ENCODE measurements at regions not wholly inside any gene's neighbourhood (a gene's known extent, or its start where the extent isn't known, plus 50 kb on each side); places are given as distances from the start of the nearest gene placed in this dataset.
A peak's percentile ranks its signal among the peaks of the same experiment; 100 is the strongest.

- H3K4me3 ChIP-seq (ENCODE audit: low read depth, low read length): no peak overlapping the region
- no peak for DNase-seq (ENCODE audit: low read depth)
These were observed 674.3 kb upstream of the NRXN1 start for GRCh38 chr2:51706220-51706619.

GRCh38 chr2:51705417-51705816 lies 673.5 kb upstream of the NRXN1 start:
- no peak overlapping the region for H3K4me3 ChIP-seq (ENCODE audit: low read depth, low read length)
- DNase-seq (ENCODE audit: low read depth): no peak

- H3K4me3 ChIP-seq (ENCODE audit: low read depth, low read length): no peak overlapping the region
- no peak for DNase-seq (ENCODE audit: low read depth)
These were observed 666.1 kb upstream of the NRXN1 start for GRCh38 chr2:51698021-51698420.

- no peak for DNase-seq (ENCODE audit: low read depth)
- no peak overlapping the region for H3K4me3 ChIP-seq (ENCODE audit: low read depth, low read length)
These were observed 665.2 kb upstream of the NRXN1 start for GRCh38 chr2:51697095-51697494.

GRCh38 chr2:51695531-51695930 lies 663.6 kb upstream of the NRXN1 start:
- no peak overlapping the region for H3K4me3 ChIP-seq (ENCODE audit: low read depth, low read length)
- no peak for DNase-seq (ENCODE audit: low read depth)

GRCh38 chr2:51693640-51694039 lies 661.7 kb upstream of the NRXN1 start:
- DNase-seq (ENCODE audit: low read depth): no peak
- H3K4me3 ChIP-seq (ENCODE audit: low read depth, low read length): no peak overlapping the region

- DNase-seq (ENCODE audit: low read depth): no peak
- H3K4me3 ChIP-seq (ENCODE audit: low read depth, low read length): no peak overlapping the region
These were observed 649.9 kb upstream of the NRXN1 start for GRCh38 chr2:51681854-51682253.

- H3K4me3 ChIP-seq (ENCODE audit: low read depth, low read length): no peak overlapping the region
- DNase-seq (ENCODE audit: low read depth): no peak
These were observed 641.7 kb upstream of the NRXN1 start for GRCh38 chr2:51673628-51674027.

- DNase-seq (ENCODE audit: low read depth): no peak
- H3K4me3 ChIP-seq (ENCODE audit: low read depth, low read length): no peak overlapping the region
These were observed 635.7 kb upstream of the NRXN1 start for GRCh38 chr2:51667679-51668078.

GRCh38 chr2:51662187-51662586 lies 630.3 kb upstream of the NRXN1 start:
- DNase-seq (ENCODE audit: low read depth): no peak
- H3K4me3 ChIP-seq (ENCODE audit: low read depth, low read length): no peak overlapping the region

GRCh38 chr2:51657849-51658248 lies 625.9 kb upstream of the NRXN1 start:
- no peak for DNase-seq (ENCODE audit: low read depth)
- H3K4me3 ChIP-seq (ENCODE audit: low read depth, low read length): no peak overlapping the region

GRCh38 chr2:51650769-51651168 lies 618.8 kb upstream of the NRXN1 start:
- no peak for DNase-seq (ENCODE audit: low read depth)

GRCh38 chr2:51649366-51649765 lies 617.4 kb upstream of the NRXN1 start:
- H3K4me3 ChIP-seq (ENCODE audit: low read depth, low read length): no peak overlapping the region
- DNase-seq (ENCODE audit: low read depth): no peak

More at GRCh38 chr2:51650769-51651168, 618.8 kb upstream of the NRXN1 start:
- H3K4me3 ChIP-seq (ENCODE audit: low read depth, low read length): no peak overlapping the region

- no peak for DNase-seq (ENCODE audit: low read depth)
- H3K4me3 ChIP-seq (ENCODE audit: low read depth, low read length): no peak overlapping the region
These were observed 606.9 kb upstream of the NRXN1 start for GRCh38 chr2:51638811-51639210.

- no peak for DNase-seq (ENCODE audit: low read depth)
- H3K4me3 ChIP-seq (ENCODE audit: low read depth, low read length): no peak overlapping the region
These were observed 601.1 kb upstream of the NRXN1 start for GRCh38 chr2:51633073-51633472.

- no peak overlapping the region for H3K4me3 ChIP-seq (ENCODE audit: low read depth, low read length)
- no peak for DNase-seq (ENCODE audit: low read depth)
These were observed 597.5 kb upstream of the NRXN1 start for GRCh38 chr2:51629406-51629805.

GRCh38 chr2:51628917-51629316 lies 597.0 kb upstream of the NRXN1 start:
- peak; percentile 14 for DNase-seq (ENCODE audit: low read depth)
- H3K4me3 ChIP-seq (ENCODE audit: low read depth, low read length): no peak overlapping the region

GRCh38 chr2:51624995-51625394 lies 593.1 kb upstream of the NRXN1 start:
- peak; percentile 37 for DNase-seq (ENCODE audit: low read depth)

GRCh38 chr2:51620796-51621195 lies 588.9 kb upstream of the NRXN1 start:
- H3K4me3 ChIP-seq (ENCODE audit: low read depth, low read length): no peak overlapping the region
- DNase-seq (ENCODE audit: low read depth): no peak

More at GRCh38 chr2:51624995-51625394, 593.1 kb upstream of the NRXN1 start:
- no peak overlapping the region for H3K4me3 ChIP-seq (ENCODE audit: low read depth, low read length)

GRCh38 chr2:51619961-51620360 lies 588.0 kb upstream of the NRXN1 start:
- no peak overlapping the region for H3K4me3 ChIP-seq (ENCODE audit: low read depth, low read length)
- no peak for DNase-seq (ENCODE audit: low read depth)

GRCh38 chr2:51612387-51612786 lies 580.5 kb upstream of the NRXN1 start:
- no peak for DNase-seq (ENCODE audit: low read depth)
- H3K4me3 ChIP-seq (ENCODE audit: low read depth, low read length): no peak overlapping the region

GRCh38 chr2:51601706-51602105 lies 569.8 kb upstream of the NRXN1 start:
- H3K4me3 ChIP-seq (ENCODE audit: low read depth, low read length): no peak overlapping the region
- no peak for DNase-seq (ENCODE audit: low read depth)
